OCI-LY3 (cell line): ENCODE measurements at regions not wholly inside any gene's neighbourhood (a gene's known extent, or its start where the extent isn't known, plus 50 kb on each side); places are given as distances from the start of the nearest gene placed in this dataset.

Experiments used
- CTCF ChIP-seq: fragments of 200-600, 300-600 bp; sonication (generic); IDR thresholded peaks from 2 replicates; pipeline ENCODE4 v1.5.1; 2014; ENCODE audit warnings: antibody characterized with exemption, low read length, low read depth
- EZH2phosphoT487 ChIP-seq: fragments of 200-600 bp; shearing (Covaris generic); IDR thresholded peaks from 2 replicates; pipeline ENCODE4 v1.6.1; 2018; ENCODE audit warnings: antibody characterized with exemption, mixed run types, low read depth

- TF ChIP-seq CTCF (no peak), EZH2phosphoT487 (no peak)
These were observed 516.4 kb downstream of the GRIN2A start for GRCh38 chr16:9665851-9666271.
